Mammary epithelial cell (primary cell): ENCODE measurements at regions not wholly inside any gene's neighbourhood (a gene's known extent, or its start where the extent isn't known, plus 50 kb on each side); places are given as distances from the start of the nearest gene placed in this dataset.

ENCODE experiments used
- CTCF ChIP-seq, 2 donors: IDR thresholded peaks in 1 of 2; conservative IDR thresholded peaks in 1 of 2; 2 replicates each; pipeline ENCODE4 v1.5.1; 2011 to 2012; ENCODE audit warnings: inconsistent platforms in 2 of 2, low read length in 2 of 2, mild to moderate bottlenecking in 2 of 2, control low read depth in 1 of 2, low read depth in 1 of 2; ENCODE audit not compliant: insufficient read depth in 1 of 2; ENCODE audit errors: extremely low read depth in 1 of 2
- EZH2 ChIP-seq: IDR thresholded peaks from 2 replicates; pipeline ENCODE4 v1.6.1; 2012; ENCODE audit warnings: low read length, inconsistent platforms, borderline replicate concordance

GRCh38 chr21:16590186-16590585, 860.4 kb downstream of the USP25 start:
- TF ChIP-seq EZH2 (no peak), CTCF (conservative IDR thresholded peaks at IDR 0.05 in 1 of 2, IDR thresholded peaks at IDR 0.05 in 1 of 2; ENCODE audit: extremely low read depth in 1 of 2, insufficient read depth in 1 of 2, low read depth in 1 of 2, low read length in 2 of 2) (no peak)
